ENCODE measurements at regions not wholly inside any gene's neighbourhood (a gene's known extent, or its start where the extent isn't known, plus 50 kb on each side); places are given as distances from the start of the nearest gene placed in this dataset.

GRCh38 chr2:15792331-15792730 lies 148.0 kb upstream of the MYCN start:
- TF ChIP-seq CTCF (conservative IDR thresholded peaks at IDR 0.05 in 1 of 2, IDR thresholded peaks at IDR 0.05 in 1 of 2; ENCODE audit: low read depth in 1 of 2, low read length in 2 of 2) = no peak
- TF ChIP-seq EZH2 (IDR thresholded peaks at IDR 0.05; ENCODE audit: low read length, missing control alignments) = no peak
